Left lung (tissue), 4 donors: ENCODE measurements at regions not wholly inside any gene's neighbourhood (a gene's known extent, or its start where the extent isn't known, plus 50 kb on each side); places are given as distances from the start of the nearest gene placed in this dataset.

Experiments
- ATAC-seq: fragments of 200-7000 bp; cut with Tn5 transposase; one replicate; pipeline ENCODE4 v1.9.1; 2020; ENCODE audit warnings: moderate library complexity
- DNase-seq, 4 donors: peaks; one replicate each; pipeline ENCODE4 v3.0.0-alpha.2; 2013 to 2020
- H3K27ac ChIP-seq, 2 donors: fragments of 200-600 bp; sonication (generic) in 1 of 2; one replicate each; pipeline versions ENCODE4 v1.5.0 to v1.8.0; 2020 to 2021
- H3K27me3 ChIP-seq, 2 donors: fragments of 200-600 bp; sonication (generic) in 1 of 2; one replicate each; pipeline versions ENCODE4 v1.5.0 to v1.8.0; 2020 to 2021
- H3K36me3 ChIP-seq, 2 donors: fragments of 200-600 bp; sonication (generic) in 1 of 2; one replicate each; pipeline versions ENCODE4 v1.5.0 to v1.8.0; 2020 to 2021
- H3K4me1 ChIP-seq, 2 donors: fragments of 200-600 bp; one replicate each; pipeline ENCODE4 v1.8.0; 2021
- H3K4me3 ChIP-seq, 2 donors: fragments of 200-600 bp; sonication (generic) in 1 of 2; one replicate each; pipeline versions ENCODE4 v1.5.0 to v1.8.0; 2020 to 2021; ENCODE audit warnings: mild to moderate bottlenecking in 1 of 2
- H3K9me3 ChIP-seq, 2 donors: fragments of 200-600 bp; sonication (generic) in 1 of 2; one replicate each; pipeline versions ENCODE4 v1.5.0 to v1.8.0; 2020 to 2021
- CTCF ChIP-seq, 2 donors: fragments of 200-600 bp; sonication (generic) in 1 of 2; IDR thresholded peaks; one replicate each; pipeline versions ENCODE4 v1.5.0 to v1.8.0; 2021; ENCODE audit warnings: antibody characterized with exemption in 2 of 2
- intact Hi-C, 2 donors: fragments of 100-400 bp; cut with DNase I; formaldehyde crosslinking; loops; one replicate each; pipeline versions ENCODE4 v1.11.2 to v1.14.2; 2022
- donor health status: DM: no; HTN: yes; CAD: no.
- donor health status: DM: no; HTN: no; CAD: no.

GRCh38 chr15:93948726-93949125 lies 282.6 kb upstream of the MCTP2 start:
- H3K27me3 ChIP-seq: no peaks in the 10 kb centered on the region
- no peak for ATAC-seq
- no peak for DNase-seq
- H3K4me3 ChIP-seq: no peak overlapping the region
- H3K4me1 ChIP-seq: no peaks in the 10 kb centered on the region
- no peak for TF ChIP-seq CTCF (IDR thresholded peaks at IDR 0.05)
- intact Hi-C loops: no loop called here
- H3K27ac ChIP-seq: no peak overlapping the region
- H3K36me3 ChIP-seq: no peaks in the 10 kb centered on the region
- H3K9me3 ChIP-seq: no peaks in the 10 kb centered on the region

GRCh38 chr15:93943586-93943985 lies 287.8 kb upstream of the MCTP2 start:
- H3K4me1 ChIP-seq: no peaks in the 10 kb centered on the region
- no peak for DNase-seq
- no peaks in the 10 kb centered on the region for H3K36me3 ChIP-seq
- H3K27me3 ChIP-seq: no peaks in the 10 kb centered on the region
- TF ChIP-seq CTCF (IDR thresholded peaks at IDR 0.05): no peak
- H3K27ac ChIP-seq: no peak overlapping the region
- H3K4me3 ChIP-seq: no peak overlapping the region
- no peaks in the 10 kb centered on the region for H3K9me3 ChIP-seq
- intact Hi-C loops: no loop called here
- ATAC-seq: no peak

- H3K27me3 ChIP-seq: no peaks in the 10 kb centered on the region
- no peak overlapping the region for H3K27ac ChIP-seq
- H3K36me3 ChIP-seq: no peaks in the 10 kb centered on the region
- H3K9me3 ChIP-seq: no peaks in the 10 kb centered on the region
- H3K4me3 ChIP-seq: no peak overlapping the region
- H3K4me1 ChIP-seq: no peaks in the 10 kb centered on the region
- ATAC-seq (no peak), DNase-seq (peak in 2 of 4 donors; percentile 20 to 31)
- no peak for TF ChIP-seq CTCF (IDR thresholded peaks at IDR 0.05)
- intact Hi-C loops: no loop called here
Observed at GRCh38 chr15:93942269-93942694, 289.1 kb upstream of the MCTP2 start.

- H3K9me3 ChIP-seq: no peaks in the 10 kb centered on the region
- no peak overlapping the region for H3K4me3 ChIP-seq
- no peaks in the 10 kb centered on the region for H3K36me3 ChIP-seq
- ATAC-seq (no peak), DNase-seq (no peak)
- H3K27me3 ChIP-seq: no peaks in the 10 kb centered on the region
- intact Hi-C loops: no loop called here
- no peak for TF ChIP-seq CTCF (IDR thresholded peaks at IDR 0.05)
- no peak overlapping the region for H3K27ac ChIP-seq
- no peaks in the 10 kb centered on the region for H3K4me1 ChIP-seq
Observed at GRCh38 chr15:93941697-93942096, 289.7 kb upstream of the MCTP2 start.

- H3K4me1 ChIP-seq: no peaks in the 10 kb centered on the region
- ATAC-seq: no peak
- DNase-seq: no peak
- no peaks in the 10 kb centered on the region for H3K36me3 ChIP-seq
- H3K27ac ChIP-seq: no peak overlapping the region
- H3K27me3 ChIP-seq: no peaks in the 10 kb centered on the region
- no peak for TF ChIP-seq CTCF (IDR thresholded peaks at IDR 0.05)
- H3K4me3 ChIP-seq: no peak overlapping the region
- intact Hi-C loops: no loop called here
- no peaks in the 10 kb centered on the region for H3K9me3 ChIP-seq
Observed at GRCh38 chr15:93940226-93940625, 291.1 kb upstream of the MCTP2 start.
